ENCODE measurements at regions not wholly inside any gene's neighbourhood (a gene's known extent, or its start where the extent isn't known, plus 50 kb on each side); places are given as distances from the start of the nearest gene placed in this dataset.
"Not testable (repeated sequence)": the region's sequence is repeated elsewhere in the genome, so short reads cannot be mapped to it uniquely, and the experiment has no call there.

DNA sequence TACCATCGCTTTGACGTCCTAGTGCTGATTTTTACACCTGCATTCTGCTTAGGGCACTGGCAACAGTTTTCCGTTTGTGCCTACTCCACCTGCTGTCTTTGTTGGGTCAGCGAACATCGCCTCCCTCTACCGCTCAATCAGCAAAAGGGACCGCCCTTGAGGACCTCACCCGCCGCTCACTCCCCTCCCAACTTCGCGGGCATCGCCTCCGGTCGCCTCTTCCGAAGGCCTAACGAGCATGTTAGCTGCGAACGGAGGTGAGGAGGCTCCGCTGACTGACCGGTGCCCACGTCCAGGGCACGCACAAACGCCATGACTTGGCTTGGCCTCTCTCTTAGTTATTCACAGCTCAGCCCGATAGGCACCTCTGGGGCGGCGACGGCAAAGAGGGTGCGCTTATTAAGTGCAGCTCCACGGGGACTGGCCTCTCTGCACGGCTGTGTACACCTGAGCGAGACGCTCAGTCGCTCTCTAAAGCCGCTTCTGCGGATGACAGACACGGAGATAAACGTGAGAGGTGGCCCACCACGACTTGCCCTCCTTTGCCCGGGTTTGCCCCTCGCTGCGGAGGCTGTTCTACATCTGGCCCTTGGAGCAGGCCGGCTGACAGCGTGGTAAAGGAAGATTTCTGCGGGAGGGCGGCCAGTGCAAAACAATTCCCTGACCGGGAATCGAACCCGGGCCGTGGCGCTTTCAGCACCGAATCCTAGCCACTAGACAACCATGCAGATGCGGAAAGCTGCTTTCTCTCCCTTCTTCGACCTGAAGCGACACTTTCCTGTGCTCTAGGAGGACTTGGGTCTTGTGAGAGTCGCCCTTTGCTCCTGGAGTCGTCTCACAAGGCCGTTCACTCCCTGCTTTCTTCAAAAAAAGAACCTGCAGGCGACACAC is 81.6 kb upstream of the FCGR1A start:
- DNase-seq, result not testable (repeated sequence)

DNA sequence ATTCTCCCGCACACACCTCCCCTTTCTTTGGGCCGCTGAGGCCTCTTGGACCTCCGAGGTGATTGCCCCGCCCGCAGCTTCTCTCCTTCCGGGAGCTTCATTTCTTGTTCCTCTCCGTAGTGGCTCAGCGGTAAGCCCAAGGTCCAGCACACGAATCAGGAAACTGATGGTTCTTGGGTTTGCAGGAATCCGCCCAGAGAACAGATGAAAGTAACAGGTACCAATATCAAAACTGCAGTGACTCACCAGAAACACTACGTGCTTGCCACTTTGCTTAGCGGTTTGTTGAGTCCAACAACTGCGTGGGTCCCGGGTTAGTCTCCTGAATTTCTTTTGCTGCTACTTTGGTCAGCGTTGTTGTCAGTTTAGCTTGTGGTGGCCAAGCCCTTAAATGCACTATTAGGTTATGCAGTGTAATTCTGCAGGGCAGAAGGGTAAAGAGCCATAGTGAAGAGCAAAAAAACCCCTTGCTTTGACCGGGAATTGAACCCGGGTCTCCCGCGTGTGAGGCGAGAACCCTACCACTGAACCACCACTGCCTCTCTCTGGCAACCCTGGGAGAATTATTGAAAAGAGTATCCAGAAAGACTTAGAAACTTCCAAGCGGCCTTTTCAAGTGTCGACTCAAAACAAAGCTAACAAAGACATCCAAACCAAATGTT is 74.2 kb upstream of the FCGR1A start:
- peak; percentile 83 for DNase-seq

- DNase-seq, result not testable (repeated sequence)
These were observed 70.8 kb upstream of the FCGR1A start for GRCh38 chr1:149711651-149712050.

DNA sequence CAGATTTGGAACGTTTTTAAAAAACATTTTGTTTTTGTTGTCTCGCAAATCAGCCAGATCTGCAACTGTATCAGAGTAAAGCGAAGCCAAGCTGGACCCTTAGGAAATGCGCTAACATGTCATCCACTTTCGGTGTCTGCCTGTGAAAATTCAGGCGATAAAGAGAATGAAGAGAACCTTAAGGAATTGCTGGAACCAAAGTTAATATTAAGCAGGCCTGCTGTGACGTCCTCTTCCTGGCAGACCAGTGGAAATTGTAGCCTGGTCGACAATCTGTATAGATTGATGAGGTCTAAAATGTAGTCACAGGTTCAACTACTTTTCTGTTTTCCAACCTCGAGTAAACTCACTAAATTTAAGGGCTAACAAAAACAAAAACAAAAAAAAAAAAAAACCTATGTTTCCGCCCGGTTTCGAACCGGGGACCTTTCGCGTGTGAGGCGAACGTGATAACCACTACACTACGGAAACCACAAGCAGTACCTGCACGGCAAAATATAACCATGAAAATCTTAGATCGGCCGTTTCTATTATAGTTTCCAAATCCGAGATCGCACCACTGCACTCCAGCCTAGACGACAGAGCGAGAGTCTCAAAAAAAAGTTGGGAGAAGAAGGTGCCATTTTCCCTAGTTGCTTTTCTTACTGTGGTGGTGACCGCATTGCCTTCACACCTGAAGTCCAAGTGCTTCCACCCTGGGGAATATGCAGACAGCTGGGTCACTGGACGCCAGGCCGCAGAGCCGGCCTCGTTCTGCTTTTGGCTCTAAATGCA is 70.2 kb upstream of the FCGR1A start:
- DNase-seq, result peak; percentile 74

- DNase-seq, result not testable (repeated sequence)
These were observed 69.0 kb upstream of the FCGR1A start for GRCh38 chr1:149713513-149713912.

DNA sequence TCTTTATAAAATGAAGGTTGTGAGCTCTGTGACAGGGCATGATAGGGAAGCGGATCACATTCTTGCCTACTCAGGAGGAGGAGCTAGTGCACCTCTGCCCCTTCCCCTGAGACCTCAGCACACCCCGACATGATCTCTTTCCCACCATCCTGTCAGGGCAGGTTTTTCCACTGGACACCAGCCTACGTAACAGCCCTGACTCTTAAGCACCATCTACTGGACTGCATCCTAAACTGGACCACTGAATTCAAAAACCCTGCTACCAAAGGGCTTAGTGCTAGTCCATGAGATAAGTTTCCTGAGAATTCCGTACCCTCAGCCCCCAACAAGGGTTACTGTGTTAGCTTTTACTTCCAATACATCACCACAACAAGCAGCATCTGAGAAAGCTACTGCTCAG is 68.5 kb upstream of the FCGR1A start:
- not testable (repeated sequence) for DNase-seq

- DNase-seq, result not testable (repeated sequence)
These were observed 57.7 kb upstream of the FCGR1A start for GRCh38 chr1:149724618-149725302.

DNA sequence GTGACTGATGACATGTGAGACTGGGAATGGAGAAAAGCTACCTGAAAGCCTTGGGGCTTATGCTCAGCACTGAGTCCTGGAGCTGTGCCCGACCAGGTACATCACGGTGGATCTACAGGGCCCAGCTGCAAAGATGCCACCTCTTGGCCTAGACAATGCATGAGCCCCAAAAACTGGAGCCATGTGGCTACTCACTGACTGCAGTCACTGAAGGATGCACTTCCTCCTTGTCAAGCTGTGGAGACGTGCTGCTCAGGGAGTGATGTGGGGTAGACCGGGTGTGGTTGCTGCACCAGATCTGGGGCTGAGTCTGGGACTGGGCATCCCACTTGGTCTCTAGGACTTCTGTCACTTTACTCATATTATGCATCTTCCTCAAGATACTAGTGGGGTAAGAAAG is 55.8 kb upstream of the FCGR1A start:
- not testable (repeated sequence) for DNase-seq

DNA sequence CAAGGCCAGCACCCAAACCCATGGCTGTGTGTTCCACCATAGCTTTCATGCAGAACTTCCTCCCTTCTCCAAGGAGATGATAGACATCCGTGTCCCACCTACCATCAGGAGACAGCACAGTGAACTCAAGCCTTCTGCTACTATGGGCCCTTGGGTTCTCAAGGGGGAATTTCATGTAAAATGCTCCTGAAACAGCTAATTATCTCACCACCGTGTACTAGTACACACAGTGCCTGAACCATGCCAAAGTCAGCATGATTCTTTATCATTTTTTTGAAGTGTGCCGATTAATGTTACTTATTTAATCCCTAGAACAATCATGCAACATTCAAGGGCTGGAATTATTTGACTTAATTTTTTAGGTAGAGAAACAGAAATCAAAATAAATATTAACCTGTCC is 53.9 kb upstream of the FCGR1A start:
- not testable (repeated sequence) for DNase-seq

All from left hindlimb (tissue), 1 donor.